ENCODE measurements at regions not wholly inside any gene's neighbourhood (a gene's known extent, or its start where the extent isn't known, plus 50 kb on each side); places are given as distances from the start of the nearest gene placed in this dataset.

- H3K36me3 ChIP-seq (ENCODE audit: insufficient read depth, low read length): no peaks in the 10 kb centered on the region
- no peak overlapping the region for H3K27ac ChIP-seq (ENCODE audit: low read depth in 1 of 2, low read length in 2 of 2)
- POLR2A ChIA-PET: no interaction called here
- peaks cover 15% of the 10 kb centered on the region for H3K4me1 Mint-ChIP-seq (ENCODE audit: low read depth)
- H3K36me3 Mint-ChIP-seq (ENCODE audit: low read depth): no peaks in the 10 kb centered on the region
- H3K27me3 Mint-ChIP-seq: no peaks in the 10 kb centered on the region
- ATAC-seq (ENCODE audit: poor library complexity): no peak
- no peak for DNase-seq
- H3K27ac Mint-ChIP-seq: no peak overlapping the region
- no peaks in the 10 kb centered on the region for H3K9me3 ChIP-seq (ENCODE audit: control insufficient read depth in 1 of 2, insufficient read depth in 1 of 2, low read length in 2 of 2)
- H3K4me3 ChIP-seq (ENCODE audit: low read length): no peak overlapping the region
- no peak for TF ChIP-seq CTCF (IDR thresholded peaks at IDR 0.05)
- intact Hi-C loops (cut with DNase I, micrococcal nuclease): loop anchor here in 1 of 2 experiments (10.0 kb wide), 1 partner anchor 454 kb away; no protein-coding TSS in a partner anchor
- H3K27me3 ChIP-seq (ENCODE audit: control insufficient read depth in 1 of 2, insufficient read depth in 2 of 2, low read length in 2 of 2): no peaks in the 10 kb centered on the region
- CTCF ChIA-PET: no interaction called here
- peaks cover 7% of the 10 kb centered on the region for H3K4me1 ChIP-seq (ENCODE audit: insufficient read depth, low read length)
- no peak overlapping the region for H3K4me3 Mint-ChIP-seq
- H3K9me3 Mint-ChIP-seq: no peaks in the 10 kb centered on the region
Measured at GRCh38 chr10:31128536-31128935, 96.9 kb upstream of the ZNF438 start.

- Histone ChIP-seq H3K4me3 (ENCODE audit: low read length) (no peak overlapping the region), H3K9me3 (ENCODE audit: control insufficient read depth in 1 of 2, insufficient read depth in 1 of 2, low read length in 2 of 2) (no peaks in the 10 kb centered on the region), H3K27me3 (ENCODE audit: control insufficient read depth in 1 of 2, insufficient read depth in 2 of 2, low read length in 2 of 2) (no peaks in the 10 kb centered on the region), H3K4me1 (ENCODE audit: insufficient read depth, low read length) (peaks cover 13% of the 10 kb centered on the region), H3K27ac (ENCODE audit: low read depth in 1 of 2, low read length in 2 of 2) (no peak overlapping the region), H3K36me3 (ENCODE audit: insufficient read depth, low read length) (no peaks in the 10 kb centered on the region)
- DNase-seq: no peak
- no peak for TF ChIP-seq CTCF (IDR thresholded peaks at IDR 0.05)
- Mint-ChIP-seq H3K9me3 (no peaks in the 10 kb centered on the region), H3K36me3 (ENCODE audit: low read depth) (no peaks in the 10 kb centered on the region), H3K27ac (no peak overlapping the region), H3K4me1 (ENCODE audit: low read depth) (peaks cover 16% of the 10 kb centered on the region), H3K4me3 (no peak overlapping the region), H3K27me3 (no peaks in the 10 kb centered on the region)
- intact Hi-C loops (cut with DNase I, micrococcal nuclease): loop anchor here in 1 of 2 experiments (10.0 kb wide), 1 partner anchor 454 kb away; no protein-coding TSS in a partner anchor
- CTCF ChIA-PET: interaction anchor here (0.7 kb wide), 1 partner anchor 29 kb away, joined by 4 read pairs; no protein-coding TSS in a partner anchor
- POLR2A ChIA-PET: no interaction called here
- ATAC-seq (ENCODE audit: poor library complexity): no peak
Measured at GRCh38 chr10:31129271-31129670, 97.6 kb upstream of the ZNF438 start.

- Histone ChIP-seq H3K27me3 (ENCODE audit: control insufficient read depth in 1 of 2, insufficient read depth in 2 of 2, low read length in 2 of 2) (no peaks in the 10 kb centered on the region), H3K9me3 (ENCODE audit: control insufficient read depth in 1 of 2, insufficient read depth in 1 of 2, low read length in 2 of 2) (no peaks in the 10 kb centered on the region), H3K36me3 (ENCODE audit: insufficient read depth, low read length) (no peaks in the 10 kb centered on the region), H3K4me1 (ENCODE audit: insufficient read depth, low read length) (peaks cover 19% of the 10 kb centered on the region), H3K27ac (ENCODE audit: low read depth in 1 of 2, low read length in 2 of 2) (no peak overlapping the region), H3K4me3 (ENCODE audit: low read length) (no peak overlapping the region)
- TF ChIP-seq CTCF (IDR thresholded peaks at IDR 0.05): no peak
- ChIA-PET POLR2A (interaction anchor here (0.9 to 1.7 kb wide), 2 partner anchors 15 to 98 kb away, joined by 3 to 5 read pairs; partner anchors contain the start of gene ZNF438), CTCF (no interaction called here)
- intact Hi-C loops (cut with DNase I, micrococcal nuclease): loop anchor here in 1 of 2 experiments (5.0 to 10.0 kb wide), 4 partner anchors 187 to 627 kb away; partner anchors contain the start of gene ZEB1
- no peak overlapping the region for H3K27ac Mint-ChIP-seq
- H3K36me3 Mint-ChIP-seq (ENCODE audit: low read depth): no peaks in the 10 kb centered on the region
- no peak for DNase-seq
- no peaks in the 10 kb centered on the region for H3K27me3 Mint-ChIP-seq
- H3K4me1 Mint-ChIP-seq (ENCODE audit: low read depth): peaks cover 22% of the 10 kb centered on the region
- H3K9me3 Mint-ChIP-seq: no peaks in the 10 kb centered on the region
- ATAC-seq (ENCODE audit: poor library complexity): no peak
- H3K4me3 Mint-ChIP-seq: no peak overlapping the region
Measured at GRCh38 chr10:31129880-31130405, 98.3 kb upstream of the ZNF438 start.
